GM18519 (cell line): ENCODE measurements at regions not wholly inside any gene's neighbourhood (a gene's known extent, or its start where the extent isn't known, plus 50 kb on each side); places are given as distances from the start of the nearest gene placed in this dataset.
"Not testable (repeated sequence)": the region's sequence is repeated elsewhere in the genome, so short reads cannot be mapped to it uniquely, and the experiment has no call there.

Source experiments
- ATAC-seq: cut with Tn5 transposase; IDR thresholded peaks from one replicate; pipeline ENCODE4 v1.9.1; 2021; ENCODE audit warnings: mild to moderate bottlenecking, moderate library complexity; ENCODE audit not compliant: unreplicated experiment, low FRiP score

DNA sequence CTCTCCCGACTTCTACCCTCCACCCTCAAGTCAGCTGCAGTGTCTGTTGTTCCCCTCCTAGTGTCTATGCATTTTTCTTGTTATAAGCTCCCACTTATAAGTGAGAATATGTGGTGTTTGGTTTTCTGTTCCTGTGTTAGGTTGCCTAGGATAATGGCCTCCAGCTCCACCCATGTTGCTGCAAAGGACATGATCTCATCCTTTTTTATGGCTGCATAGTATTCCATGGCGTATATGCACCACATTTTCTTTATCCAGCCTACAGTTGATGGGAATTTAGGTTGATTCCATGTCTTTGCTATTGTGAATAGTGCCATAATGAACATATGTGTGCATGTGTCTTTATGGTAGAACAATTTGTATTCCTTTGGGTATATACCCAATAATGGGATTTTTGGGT is 80.7 kb downstream of the SPTSSA start:
- ATAC-seq, result not testable (repeated sequence)

DNA sequence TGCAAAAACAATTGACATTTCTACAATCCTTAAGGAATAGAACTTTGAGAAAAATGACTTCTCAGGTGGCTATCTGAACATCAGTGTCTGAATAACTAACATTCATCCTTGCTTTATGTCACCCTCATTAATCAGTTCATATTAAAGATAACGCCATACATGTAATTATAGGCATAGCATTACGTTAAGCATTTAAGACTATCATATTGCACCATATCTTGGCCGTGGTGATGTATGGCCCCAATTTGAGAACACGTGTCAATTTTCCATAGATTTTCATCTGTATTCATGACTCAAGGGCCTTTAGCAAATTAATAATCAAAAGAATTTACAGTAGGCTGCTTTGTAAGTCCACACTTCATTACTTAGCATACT is 81.6 kb downstream of the SPTSSA start:
- no peak for ATAC-seq

DNA sequence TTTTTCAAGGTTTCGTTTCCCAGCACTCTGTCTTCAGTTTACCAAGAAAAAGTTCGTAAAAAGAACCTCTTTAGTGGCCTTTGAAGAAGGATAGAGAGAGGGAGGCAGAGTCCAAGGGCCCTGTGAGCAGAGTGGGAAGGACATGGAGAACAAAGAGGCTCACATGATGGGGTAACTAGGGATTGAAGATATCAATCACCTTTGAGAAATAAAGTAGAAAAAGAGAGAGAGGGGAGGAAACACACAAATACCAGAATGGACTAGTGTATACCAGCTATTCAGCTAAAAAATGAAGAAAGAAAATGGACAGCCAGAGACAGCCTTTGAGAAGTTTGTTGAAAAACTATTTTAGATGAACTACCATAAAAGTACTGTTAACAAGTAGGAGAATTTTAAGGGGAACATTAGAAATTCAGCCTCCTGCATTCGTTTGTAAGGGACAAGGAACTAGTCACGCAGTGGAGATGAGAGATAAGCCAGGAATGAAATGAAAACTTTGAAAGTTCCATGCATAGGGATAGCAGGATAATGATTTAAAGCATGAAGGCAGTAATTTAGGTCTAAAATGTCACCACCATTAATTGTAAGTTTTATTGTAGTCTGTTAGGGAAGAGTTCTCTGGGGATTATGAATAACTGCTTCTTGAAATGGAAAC is 82.1 kb downstream of the SPTSSA start:
- ATAC-seq, result no peak

DNA sequence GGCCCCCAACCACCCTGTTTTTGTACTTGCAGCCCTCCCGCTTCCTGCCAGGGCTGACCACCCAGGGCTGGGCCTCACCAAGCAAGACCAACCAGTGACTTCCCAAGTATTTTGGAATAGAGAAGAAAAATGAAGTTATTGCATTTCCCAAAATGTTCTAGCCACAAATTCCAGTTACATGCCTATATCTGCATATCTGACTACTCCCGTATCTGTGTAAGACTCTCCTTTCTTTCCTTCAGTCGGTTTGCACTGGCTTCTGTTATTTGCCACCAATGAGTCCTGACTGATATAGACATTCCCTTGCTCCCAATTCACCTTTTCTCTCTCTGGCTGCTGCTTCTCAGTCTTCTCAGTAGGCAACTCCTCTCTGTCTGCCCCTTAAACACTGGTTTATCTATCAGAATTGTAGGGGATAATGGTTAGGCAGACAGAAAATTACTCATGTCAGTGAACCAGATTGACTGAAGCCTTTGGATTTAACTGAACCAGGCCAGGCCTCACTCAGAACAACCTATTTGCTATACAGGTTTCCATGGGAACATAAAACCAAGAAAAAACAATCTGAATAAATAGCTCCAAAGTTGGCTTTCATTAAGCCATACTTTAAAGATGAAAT is 85.3 kb downstream of the SPTSSA start:
- no peak for ATAC-seq

DNA sequence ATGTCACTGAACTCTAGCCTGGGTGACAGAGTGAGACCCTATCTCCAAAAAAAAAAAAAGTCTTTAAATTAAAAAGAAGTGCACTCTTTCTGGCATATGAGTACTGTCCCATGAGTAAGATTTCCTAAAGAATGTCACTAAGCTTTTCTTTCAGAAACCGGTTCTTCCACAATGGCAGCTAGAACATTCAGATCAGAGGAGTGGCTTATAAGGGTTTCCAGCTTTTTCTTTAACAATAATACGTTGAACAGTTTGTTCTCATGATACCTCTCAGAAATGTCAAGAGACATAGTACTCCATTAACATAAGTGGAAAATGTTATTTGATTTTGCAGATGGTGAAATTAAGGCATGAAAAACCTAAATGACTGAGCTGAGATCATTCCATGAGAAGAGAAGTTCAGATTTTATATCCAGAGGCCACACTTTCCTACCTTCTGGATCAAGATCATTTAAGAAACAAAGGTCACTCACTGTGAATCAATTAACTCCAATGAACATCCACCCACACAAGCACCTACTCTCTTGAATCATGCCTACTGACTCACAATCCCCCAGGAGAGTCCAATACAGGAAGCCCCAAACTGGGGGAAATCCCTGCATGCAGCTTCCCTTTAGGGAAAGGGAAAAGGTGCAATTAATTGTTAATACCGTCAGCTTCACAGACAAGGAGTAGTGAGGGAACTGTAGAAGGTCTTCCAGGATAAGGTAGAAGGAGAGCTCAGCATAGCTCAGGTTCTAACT is 86.9 kb downstream of the SPTSSA start:
- no peak for ATAC-seq

DNA sequence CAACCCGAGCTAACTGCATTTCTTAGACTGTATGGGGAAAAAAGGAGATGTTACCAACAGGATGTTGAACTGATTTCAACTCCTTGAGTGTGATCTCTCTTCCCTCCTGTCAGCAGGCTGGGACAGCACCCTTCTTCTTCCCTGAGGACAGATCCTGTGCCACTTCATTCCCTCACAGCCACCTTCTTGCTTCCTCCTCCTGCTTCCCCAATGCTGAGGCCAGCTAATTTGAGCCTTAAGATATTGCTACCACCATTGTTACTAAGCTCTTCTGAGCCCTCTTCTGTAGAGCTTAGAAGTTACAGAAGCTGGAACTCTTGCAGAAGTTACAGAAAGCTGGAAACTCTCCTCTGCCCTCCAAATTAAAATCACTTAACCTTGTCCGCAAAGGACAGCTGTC is 88.8 kb downstream of the SPTSSA start:
- ATAC-seq, result no peak

DNA sequence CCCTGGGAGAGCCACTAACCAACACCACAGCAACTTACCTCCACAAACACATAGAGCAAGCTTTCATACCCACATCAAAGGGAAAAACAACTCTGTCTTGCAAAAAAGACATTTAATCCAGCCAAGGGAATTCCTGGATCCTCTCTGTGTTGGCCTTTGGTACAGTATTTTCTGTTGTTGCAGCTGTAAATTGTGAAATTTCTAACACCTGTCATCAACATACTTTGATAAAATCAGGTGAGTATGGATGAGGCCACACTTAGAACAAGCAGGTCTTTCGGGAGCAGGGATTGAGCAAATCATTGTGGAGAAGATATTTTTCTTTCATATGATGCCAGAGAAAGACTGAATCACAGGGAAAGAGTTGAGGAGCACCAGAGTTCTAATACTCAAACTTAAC is 89.3 kb downstream of the SPTSSA start:
- no peak for ATAC-seq

DNA sequence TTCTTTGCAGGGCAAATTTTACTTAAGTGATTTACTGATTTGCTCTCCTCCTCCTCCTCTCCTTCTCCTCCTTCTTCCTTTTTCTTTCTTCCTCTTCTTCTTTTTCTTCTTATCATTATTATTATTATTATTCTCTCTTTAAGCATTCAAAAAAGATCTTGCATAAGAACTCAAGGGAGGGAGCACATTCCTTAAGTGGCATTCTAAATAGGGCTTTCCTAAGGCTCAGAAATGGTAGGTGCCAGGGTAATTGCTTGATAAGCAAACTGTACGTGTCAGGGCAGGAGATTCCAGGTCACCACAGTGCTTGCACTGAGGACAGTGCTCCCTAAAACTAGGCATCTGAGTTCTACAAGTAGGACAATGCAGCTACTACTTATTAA is 92.4 kb downstream of the SPTSSA start:
- ATAC-seq, result no peak

DNA sequence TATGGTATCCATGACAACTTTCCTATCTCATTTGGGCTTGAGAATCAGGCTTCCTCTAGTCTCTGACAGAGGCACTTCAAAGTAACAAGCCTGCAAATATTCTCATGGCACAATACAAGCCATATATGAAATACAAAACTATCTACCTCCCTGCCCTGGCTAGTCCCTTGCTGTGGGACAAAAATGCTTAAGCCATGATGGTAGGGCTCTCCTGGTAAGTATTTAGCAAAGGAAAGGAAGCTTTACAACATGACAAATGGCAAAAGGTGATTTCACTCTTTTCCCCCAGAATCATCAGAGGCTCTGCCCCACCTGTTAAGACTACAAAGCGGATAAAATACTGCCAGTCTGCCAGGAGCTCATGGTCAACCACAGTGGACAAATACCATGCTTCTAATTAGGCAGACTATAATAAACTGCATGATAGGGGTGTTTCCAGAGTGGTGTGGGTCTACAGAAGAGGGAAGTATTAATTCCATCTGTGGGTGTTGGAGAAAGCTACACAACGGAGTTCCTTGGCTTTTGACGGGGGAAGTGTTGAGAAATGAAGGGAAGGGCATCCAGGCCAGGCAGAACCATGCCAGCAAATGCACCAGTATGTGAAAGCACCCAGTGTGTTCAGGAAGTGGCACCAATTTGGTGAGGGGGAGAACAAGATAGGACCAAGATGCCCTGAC is 92.9 kb downstream of the SPTSSA start:
- ATAC-seq, result no peak

DNA sequence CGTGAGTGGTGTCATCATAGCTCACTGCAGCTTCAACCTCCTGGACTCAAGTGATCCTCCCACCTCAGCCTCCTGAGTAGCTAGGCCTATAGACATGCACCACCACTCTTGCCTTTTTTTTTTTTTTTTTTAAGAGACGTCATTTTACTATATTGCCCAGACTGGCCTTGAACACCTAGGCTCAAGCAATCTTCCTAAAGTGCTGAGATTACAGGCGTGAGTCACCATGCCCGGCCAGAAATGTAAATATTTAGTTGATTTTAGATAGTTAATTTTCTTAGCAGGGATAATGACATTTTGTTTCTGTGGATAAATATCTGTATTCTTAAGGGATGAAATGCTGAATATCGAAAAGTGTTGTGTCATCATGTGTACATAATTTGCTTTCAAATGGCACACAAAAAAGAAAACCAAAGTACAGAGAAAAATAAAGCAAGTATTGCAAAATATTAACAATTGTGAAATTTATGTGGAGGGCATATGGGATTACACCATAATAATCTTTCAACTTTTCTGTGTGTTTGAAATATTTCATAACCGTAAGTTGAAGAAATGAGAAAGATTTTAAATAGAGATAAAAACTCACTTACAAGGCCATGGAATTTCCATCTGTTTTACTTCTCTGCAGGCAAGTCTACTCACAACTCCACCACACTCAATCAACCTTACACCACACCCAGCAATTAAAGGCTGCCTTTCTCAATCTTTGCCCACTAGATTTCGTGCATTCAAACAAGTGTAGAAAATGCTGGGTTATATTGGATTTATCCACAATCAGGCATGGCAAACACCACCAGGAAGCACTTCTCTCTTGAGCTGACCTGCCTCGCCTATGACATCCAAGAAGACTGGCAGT is 93.7 kb downstream of the SPTSSA start:
- no peak for ATAC-seq

DNA sequence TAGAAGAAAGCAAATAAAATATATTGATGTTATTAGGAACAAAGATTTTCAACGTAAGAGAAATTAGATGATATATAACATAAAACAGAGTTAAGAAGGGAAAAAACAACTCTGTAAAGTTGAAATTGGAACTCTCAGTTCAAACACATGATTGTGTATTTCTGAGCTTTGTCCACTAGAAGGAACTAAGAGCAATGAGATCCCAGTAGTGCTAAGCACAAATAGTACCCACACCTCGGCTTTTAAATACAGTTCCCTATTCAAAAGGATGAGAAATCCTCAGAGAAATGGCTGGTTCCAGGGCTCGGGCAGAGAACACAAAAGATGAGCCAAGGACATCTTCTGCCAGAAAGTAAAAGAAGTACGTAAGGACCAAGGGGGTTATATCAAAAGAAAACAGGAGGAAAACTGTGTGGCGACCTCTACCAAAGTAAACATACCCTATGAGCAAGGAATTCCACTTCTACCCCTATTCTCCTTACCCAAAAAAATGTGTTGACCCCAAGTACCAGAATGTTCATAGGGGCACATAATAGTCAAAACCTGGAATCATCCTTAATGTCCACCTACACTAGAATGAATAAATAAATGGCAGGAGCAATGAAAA is 96.6 kb downstream of the SPTSSA start:
- no peak for ATAC-seq

DNA sequence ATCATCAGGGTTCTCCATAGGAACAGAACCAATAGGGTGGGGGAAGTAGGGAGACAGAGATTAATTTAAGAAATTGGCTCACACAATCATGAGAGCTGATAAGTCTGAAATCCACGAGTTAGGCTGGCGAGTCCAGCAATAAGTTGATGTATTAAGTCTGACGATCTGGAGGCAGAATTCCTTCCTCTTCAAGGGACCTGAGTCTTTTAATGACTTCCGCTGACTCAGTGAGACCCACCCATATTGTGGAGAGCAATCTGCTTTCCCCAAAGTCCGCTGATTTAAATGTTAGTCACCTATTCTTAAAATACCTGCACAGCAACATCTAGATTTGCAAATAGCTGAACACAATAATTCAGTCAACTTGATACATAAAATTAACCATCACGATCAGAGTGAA is 97.8 kb downstream of the SPTSSA start:
- no peak for ATAC-seq

DNA sequence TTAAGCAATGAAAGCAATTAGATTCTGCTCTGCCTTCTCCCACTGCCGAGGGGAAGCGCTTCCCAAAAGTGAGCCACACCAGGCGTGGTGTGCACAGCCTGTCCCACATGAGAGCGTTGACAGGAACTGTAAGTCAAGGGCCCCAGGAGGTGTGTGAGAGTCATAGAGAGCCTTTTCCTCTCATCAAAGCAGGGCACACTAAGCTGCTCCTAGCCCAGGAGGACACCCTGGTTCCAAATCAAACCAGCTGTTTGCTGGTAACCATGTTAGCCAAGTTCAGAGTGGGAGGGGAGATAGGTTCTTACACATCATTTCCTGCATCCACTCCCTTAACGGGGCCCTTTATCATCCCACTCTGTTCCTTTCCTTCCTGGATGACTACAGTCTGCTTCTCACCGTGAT is 98.3 kb downstream of the SPTSSA start:
- ATAC-seq, result no peak

DNA sequence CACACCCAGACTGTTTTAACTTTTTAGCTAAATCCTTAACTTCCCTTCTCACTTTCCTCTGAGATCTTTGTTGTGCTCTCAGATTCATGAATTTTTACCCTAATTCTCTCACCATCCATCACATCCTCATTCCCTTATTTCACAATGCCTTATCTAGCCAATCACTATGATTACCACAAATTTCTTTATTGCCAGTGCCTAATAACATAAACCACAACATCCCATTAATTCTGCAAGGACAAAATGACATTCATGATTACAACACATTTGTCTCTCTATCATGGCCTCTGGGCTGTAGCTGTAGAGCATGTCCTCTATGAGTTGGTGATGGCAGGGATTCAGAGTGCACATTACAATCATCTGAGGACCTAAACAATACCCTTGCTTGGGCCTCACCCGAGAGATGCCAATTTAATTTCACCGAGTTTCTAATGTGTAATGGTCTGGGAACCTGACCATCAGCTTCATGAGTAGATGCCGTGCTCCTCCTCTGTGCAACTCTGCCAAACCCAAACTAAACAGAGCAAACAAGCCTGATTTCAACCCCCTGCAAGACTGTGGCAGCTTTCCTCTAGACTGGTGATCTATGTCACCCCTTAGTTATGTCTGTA is 99.3 kb downstream of the SPTSSA start:
- ATAC-seq, result no peak

DNA sequence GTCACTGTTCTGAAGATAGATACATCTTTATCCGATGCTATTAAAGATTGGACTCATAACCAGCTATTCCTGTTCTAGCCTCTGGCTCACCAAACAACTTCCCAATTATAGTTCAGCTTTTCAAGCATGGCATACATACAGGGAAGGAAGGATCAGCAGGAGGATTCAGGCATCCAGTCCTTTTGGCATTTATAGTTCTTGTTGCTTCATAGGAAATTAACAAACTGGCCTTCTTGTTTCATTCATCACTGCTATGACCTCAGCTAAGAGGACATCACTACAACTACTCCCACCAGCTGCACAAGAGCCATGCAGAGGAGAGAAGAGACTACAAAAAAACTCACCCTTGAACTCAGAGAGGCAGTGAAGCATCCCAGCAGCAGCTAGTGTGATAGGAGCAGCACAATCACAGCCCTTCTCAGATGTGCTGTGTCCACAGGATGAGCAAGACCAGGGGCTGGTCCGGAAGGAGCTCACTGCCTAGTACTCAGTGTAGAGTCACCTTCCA is 100.5 kb downstream of the SPTSSA start:
- no peak for ATAC-seq

DNA sequence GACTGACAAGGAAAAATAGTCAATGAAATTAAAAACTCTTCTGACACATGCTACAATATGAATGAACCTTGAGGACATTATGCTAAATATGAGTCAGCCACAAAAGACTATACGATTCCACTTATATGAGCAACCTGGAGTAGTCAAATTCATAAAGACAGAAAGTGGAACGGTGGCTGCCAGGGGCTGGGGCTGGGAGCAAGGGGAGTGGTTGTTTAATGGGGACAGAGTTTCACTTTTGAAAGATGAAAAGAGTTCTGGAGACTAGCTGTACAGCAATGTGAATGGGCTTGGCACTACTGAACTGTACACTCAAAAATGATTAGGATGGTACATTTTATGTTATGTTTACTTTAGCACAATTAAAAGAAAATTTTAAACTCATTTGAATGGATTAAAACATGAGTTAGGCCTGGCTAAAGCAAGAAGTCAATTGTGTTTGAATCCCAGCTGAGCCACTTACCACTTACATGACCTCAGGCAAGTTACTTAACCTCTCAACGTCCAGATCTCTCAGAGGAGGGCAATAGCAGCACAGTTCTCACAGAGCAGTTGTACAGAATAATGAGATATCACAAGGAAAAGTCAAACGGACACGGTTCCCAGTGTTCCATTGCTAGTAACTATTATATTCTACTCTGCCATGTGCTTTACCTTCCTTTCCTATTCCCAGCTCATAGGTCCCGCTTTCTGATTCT is 102.5 kb downstream of the SPTSSA start:
- no peak for ATAC-seq

DNA sequence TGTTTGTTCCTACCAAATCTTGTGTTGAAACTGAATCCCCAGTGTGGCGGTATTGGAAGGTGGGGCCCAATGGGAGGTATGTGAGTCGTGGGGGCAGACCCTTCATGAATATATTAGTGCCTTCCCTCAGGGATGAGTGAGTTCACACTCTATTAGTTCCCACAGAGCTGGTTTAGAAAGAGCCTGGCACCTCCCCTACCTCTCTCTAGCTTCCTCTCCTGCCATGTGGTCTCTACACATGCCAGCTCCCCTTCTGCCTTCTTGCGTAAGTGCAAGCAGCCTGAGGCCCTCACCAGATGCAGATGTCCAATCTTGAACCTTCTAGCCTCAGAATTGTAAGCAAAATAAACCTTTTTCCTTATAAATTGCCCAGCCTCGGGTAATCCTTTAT is 105.8 kb downstream of the SPTSSA start:
- ATAC-seq, result no peak

DNA sequence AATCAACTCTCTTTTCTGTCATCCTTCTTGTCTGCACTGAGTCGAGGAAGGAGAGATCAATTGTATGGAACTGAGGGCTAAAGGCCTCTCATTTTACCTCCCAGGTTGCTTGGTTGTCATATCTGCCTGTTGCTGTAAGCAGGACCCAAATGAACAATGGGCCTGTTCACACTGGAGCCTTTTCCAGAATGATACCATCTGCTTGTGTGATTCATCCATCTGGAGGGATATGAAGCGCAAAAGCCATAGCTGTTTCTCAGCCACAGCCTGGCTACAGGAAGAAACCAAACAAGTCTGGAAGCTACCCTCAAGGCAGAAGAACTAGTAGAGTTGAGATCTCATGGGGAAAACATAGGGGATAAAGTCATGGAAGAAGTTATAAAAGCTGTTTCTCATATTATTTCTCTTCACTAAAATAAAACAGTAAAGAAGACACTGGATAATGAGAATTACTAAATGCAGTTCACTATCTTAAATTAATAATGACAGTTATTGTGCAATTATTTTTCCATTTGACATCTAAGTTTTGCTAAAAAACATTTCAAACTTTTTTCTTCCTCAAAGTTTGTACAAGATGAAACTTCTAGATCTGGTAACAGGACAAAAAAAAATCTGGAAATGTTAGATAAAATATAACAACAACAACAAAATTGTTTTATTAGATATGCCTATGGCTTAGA is 106.3 kb downstream of the SPTSSA start:
- no peak for ATAC-seq
